ENCODE measurements at regions not wholly inside any gene's neighbourhood (a gene's known extent, or its start where the extent isn't known, plus 50 kb on each side); places are given as distances from the start of the nearest gene placed in this dataset.

DNA sequence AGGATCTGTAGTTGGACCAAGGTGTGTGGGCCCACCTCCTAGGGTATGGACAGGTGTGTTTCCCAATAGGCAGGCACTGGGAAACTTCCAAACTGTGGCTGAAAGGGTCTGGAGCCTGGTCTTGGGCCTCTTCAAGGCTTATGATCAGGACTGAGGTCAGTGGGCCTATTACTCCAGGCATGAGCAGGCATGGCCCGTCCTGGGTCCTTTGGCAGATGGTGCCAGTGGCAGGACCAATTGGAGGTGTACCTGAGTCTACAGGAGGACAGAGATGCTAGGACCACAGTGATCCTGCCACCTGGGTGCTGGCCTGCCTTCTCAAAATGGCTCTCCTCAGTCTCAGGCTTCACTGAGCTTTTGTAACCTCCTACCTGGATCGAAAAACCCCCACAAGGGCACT is 95.4 kb downstream of the RAB18 start:
- Histone ChIP-seq H3K27ac (ENCODE audit: low read depth, low read length) (no peak overlapping the region), H3K4me3 (replicated peaks in 1 of 2; ENCODE audit: low read depth in 1 of 2, low read length in 2 of 2) (no peak overlapping the region), H3K9me2 (ENCODE audit: insufficient read depth) (no peaks in the 10 kb centered on the region), H2AFZ (ENCODE audit: low read depth, low read length, poor library complexity, severe bottlenecking) (no peak overlapping the region), H4K20me1 (ENCODE audit: insufficient read depth) (no peaks in the 10 kb centered on the region), H3K4me2 (ENCODE audit: low read length) (no peak overlapping the region), H3K79me2 (ENCODE audit: insufficient read depth, low read length) (no peaks in the 10 kb centered on the region), H3K4me1 (ENCODE audit: control insufficient read depth in 1 of 2, insufficient read depth in 2 of 2, low read length in 2 of 2) (no peaks in the 10 kb centered on the region), H3K9ac (ENCODE audit: low read length) (no peak overlapping the region), H3K27me3 (ENCODE audit: insufficient read depth, low read length) (no peaks in the 10 kb centered on the region), H3K36me3 (ENCODE audit: control insufficient read depth in 1 of 2, insufficient read depth in 2 of 2, low read length in 2 of 2) (no peaks in the 10 kb centered on the region), H3K9me3 (ENCODE audit: control insufficient read depth in 1 of 2, insufficient read depth in 1 of 2, low read depth in 1 of 2, low read length in 2 of 2) (no peaks in the 10 kb centered on the region; a peak in 1 of 4 replicates)
- no peak for DNase-seq (ENCODE audit: low read depth, low spot score)
- ATAC-seq = no peak
- intact Hi-C loops (cut with micrococcal nuclease) = no loop called here
- ChIA-PET RAD21 (ENCODE audit: low non-redundant PET in 1 of 2, low total read pairs in 2 of 2, uncharacterized antibody in 2 of 2, unreplicated experiment in 2 of 2) (no interaction called here), POLR2A (no interaction called here), CTCF (no interaction called here)
- no TSS peak for BruUV-seq (replicated peaks)
- no peak for TF ChIP-seq SP1 (IDR thresholded peaks at IDR 0.05; ENCODE audit: low read depth)
- TF ChIP-seq YY1 (IDR thresholded peaks at IDR 0.05; ENCODE audit: extremely low read depth, insufficient replicate concordance, low read depth, low read length) = no peak
- no peak for TF ChIP-seq FOSL1 (IDR thresholded peaks at IDR 0.05; ENCODE audit: low read depth)
- no peak for TF ChIP-seq ELF1 (IDR thresholded peaks at IDR 0.05; ENCODE audit: borderline replicate concordance, low read depth)
- TF ChIP-seq EGR1 (IDR thresholded peaks at IDR 0.05; ENCODE audit: low read depth) = no peak
- no peak for TF ChIP-seq ZFX (IDR thresholded peaks at IDR 0.05)
- TF ChIP-seq POLR2AphosphoS5 (IDR thresholded peaks at IDR 0.05; ENCODE audit: low read depth, low read length) = no peak

DNA sequence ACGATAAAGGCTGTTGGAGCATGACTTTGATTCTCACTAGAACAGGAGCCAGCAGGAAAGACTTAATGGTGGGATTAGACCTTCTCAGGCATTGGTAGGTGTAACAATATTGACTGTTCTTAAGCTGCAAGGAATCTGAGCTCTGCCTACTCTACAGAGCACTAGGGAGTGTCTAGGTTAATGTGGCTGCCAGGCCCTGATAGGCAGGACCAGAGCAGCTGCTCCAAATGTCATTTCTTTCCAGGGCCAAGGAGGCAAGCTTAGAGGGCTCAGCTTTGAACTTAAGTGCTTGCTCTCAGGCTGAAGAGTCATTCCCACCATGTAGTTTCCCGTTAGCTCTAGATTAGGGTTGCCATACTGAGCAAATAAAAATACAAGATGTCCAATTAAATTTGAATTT is 96.8 kb downstream of the RAB18 start:
- CTCF ChIA-PET = no interaction called here
- intact Hi-C loops (cut with micrococcal nuclease) = no loop called here
- no peaks in the 10 kb centered on the region for H3K36me3 ChIP-seq (ENCODE audit: control insufficient read depth in 1 of 2, insufficient read depth in 2 of 2, low read length in 2 of 2)
- no peaks in the 10 kb centered on the region for H3K9me2 ChIP-seq (ENCODE audit: insufficient read depth)
- no peaks in the 10 kb centered on the region; a peak in 1 of 4 replicates for H3K9me3 ChIP-seq (ENCODE audit: control insufficient read depth in 1 of 2, insufficient read depth in 1 of 2, low read depth in 1 of 2, low read length in 2 of 2)
- no peak overlapping the region for H3K4me2 ChIP-seq (ENCODE audit: low read length)
- H3K9ac ChIP-seq (ENCODE audit: low read length) = no peak overlapping the region
- no peaks in the 10 kb centered on the region for H3K4me1 ChIP-seq (ENCODE audit: control insufficient read depth in 1 of 2, insufficient read depth in 2 of 2, low read length in 2 of 2)
- no peak for ATAC-seq
- RAD21 ChIA-PET (ENCODE audit: low non-redundant PET in 1 of 2, low total read pairs in 2 of 2, uncharacterized antibody in 2 of 2, unreplicated experiment in 2 of 2) = no interaction called here
- H3K27me3 ChIP-seq (ENCODE audit: insufficient read depth, low read length) = no peaks in the 10 kb centered on the region
- no peak for TF ChIP-seq RAD21 (IDR thresholded peaks at IDR 0.05; ENCODE audit: low read depth)
- TF ChIP-seq, protein P1, sequence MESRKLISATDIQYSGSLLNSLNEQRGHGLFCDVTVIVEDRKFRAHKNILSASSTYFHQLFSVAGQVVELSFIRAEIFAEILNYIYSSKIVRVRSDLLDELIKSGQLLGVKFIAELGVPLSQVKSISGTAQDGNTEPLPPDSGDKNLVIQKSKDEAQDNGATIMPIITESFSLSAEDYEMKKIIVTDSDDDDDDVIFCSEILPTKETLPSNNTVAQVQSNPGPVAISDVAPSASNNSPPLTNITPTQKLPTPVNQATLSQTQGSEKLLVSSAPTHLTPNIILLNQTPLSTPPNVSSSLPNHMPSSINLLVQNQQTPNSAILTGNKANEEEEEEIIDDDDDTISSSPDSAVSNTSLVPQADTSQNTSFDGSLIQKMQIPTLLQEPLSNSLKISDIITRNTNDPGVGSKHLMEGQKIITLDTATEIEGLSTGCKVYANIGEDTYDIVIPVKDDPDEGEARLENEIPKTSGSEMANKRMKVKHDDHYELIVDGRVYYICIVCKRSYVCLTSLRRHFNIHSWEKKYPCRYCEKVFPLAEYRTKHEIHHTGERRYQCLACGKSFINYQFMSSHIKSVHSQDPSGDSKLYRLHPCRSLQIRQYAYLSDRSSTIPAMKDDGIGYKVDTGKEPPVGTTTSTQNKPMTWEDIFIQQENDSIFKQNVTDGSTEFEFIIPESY (IDR thresholded peaks at IDR 0.05; ENCODE audit: extremely low read depth, insufficient replicate concordance, low read length) = no peak
- TF ChIP-seq, protein P2, sequence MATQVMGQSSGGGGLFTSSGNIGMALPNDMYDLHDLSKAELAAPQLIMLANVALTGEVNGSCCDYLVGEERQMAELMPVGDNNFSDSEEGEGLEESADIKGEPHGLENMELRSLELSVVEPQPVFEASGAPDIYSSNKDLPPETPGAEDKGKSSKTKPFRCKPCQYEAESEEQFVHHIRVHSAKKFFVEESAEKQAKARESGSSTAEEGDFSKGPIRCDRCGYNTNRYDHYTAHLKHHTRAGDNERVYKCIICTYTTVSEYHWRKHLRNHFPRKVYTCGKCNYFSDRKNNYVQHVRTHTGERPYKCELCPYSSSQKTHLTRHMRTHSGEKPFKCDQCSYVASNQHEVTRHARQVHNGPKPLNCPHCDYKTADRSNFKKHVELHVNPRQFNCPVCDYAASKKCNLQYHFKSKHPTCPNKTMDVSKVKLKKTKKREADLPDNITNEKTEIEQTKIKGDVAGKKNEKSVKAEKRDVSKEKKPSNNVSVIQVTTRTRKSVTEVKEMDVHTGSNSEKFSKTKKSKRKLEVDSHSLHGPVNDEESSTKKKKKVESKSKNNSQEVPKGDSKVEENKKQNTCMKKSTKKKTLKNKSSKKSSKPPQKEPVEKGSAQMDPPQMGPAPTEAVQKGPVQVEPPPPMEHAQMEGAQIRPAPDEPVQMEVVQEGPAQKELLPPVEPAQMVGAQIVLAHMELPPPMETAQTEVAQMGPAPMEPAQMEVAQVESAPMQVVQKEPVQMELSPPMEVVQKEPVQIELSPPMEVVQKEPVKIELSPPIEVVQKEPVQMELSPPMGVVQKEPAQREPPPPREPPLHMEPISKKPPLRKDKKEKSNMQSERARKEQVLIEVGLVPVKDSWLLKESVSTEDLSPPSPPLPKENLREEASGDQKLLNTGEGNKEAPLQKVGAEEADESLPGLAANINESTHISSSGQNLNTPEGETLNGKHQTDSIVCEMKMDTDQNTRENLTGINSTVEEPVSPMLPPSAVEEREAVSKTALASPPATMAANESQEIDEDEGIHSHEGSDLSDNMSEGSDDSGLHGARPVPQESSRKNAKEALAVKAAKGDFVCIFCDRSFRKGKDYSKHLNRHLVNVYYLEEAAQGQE (IDR thresholded peaks at IDR 0.05; ENCODE audit: low read depth) = no peak
- TF ChIP-seq TCF7L2 (IDR thresholded peaks at IDR 0.05; ENCODE audit: borderline replicate concordance, extremely low read depth, insufficient read depth, insufficient read length) = no peak
- no peak for TF ChIP-seq YY1 (IDR thresholded peaks at IDR 0.05; ENCODE audit: extremely low read depth, insufficient replicate concordance, low read depth, low read length)
- TF ChIP-seq POLR2A (IDR thresholded peaks at IDR 0.05; ENCODE audit: borderline replicate concordance, extremely low read depth, insufficient read depth, insufficient read length) = no peak
- TF ChIP-seq ZFX (IDR thresholded peaks at IDR 0.05) = no peak
- TF ChIP-seq ZNF274 (IDR thresholded peaks at IDR 0.05; ENCODE audit: low read depth, low read length) = no peak
- TF ChIP-seq CBX3 (IDR thresholded peaks at IDR 0.05; ENCODE audit: low read depth) = no peak
- TF ChIP-seq POLR2AphosphoS5 (IDR thresholded peaks at IDR 0.05; ENCODE audit: low read depth, low read length) = no peak
- no peak for TF ChIP-seq EZH2 (IDR thresholded peaks at IDR 0.05)
- no TSS peak for BruUV-seq (replicated peaks)
- no peak overlapping the region for H3K27ac ChIP-seq (ENCODE audit: low read depth, low read length)
- no peak overlapping the region for H3K4me3 ChIP-seq (replicated peaks in 1 of 2; ENCODE audit: low read depth in 1 of 2, low read length in 2 of 2)
- H4K20me1 ChIP-seq (ENCODE audit: insufficient read depth) = no peaks in the 10 kb centered on the region
- no peak for DNase-seq (ENCODE audit: low read depth, low spot score)
- POLR2A ChIA-PET = no interaction called here
- no peaks in the 10 kb centered on the region for H3K79me2 ChIP-seq (ENCODE audit: insufficient read depth, low read length)
- H2AFZ ChIP-seq (ENCODE audit: low read depth, low read length, poor library complexity, severe bottlenecking) = no peak overlapping the region
